Endodermal cell (in vitro differentiated cells): ENCODE measurements at regions not wholly inside any gene's neighbourhood (a gene's known extent, or its start where the extent isn't known, plus 50 kb on each side); places are given as distances from the start of the nearest gene placed in this dataset.

Experiments
- DNase-seq: peaks from one replicate; pipeline ENCODE4 v3.0.0-alpha.2; 2017
- H3K27ac ChIP-seq: 2 replicates; pipeline ENCODE4 v1.5.1; 2013; ENCODE audit warnings: mild to moderate bottlenecking, low read depth, low read length, moderate library complexity
- H3K27me3 ChIP-seq: 2 replicates; pipeline ENCODE4 v1.6.1; 2013; ENCODE audit warnings: mild to moderate bottlenecking, low read length, moderate library complexity; ENCODE audit not compliant: insufficient read depth, control insufficient read depth, poor library complexity, severe bottlenecking
- H3K36me3 ChIP-seq: 2 replicates; pipeline ENCODE4 v1.7.0; 2013; ENCODE audit warnings: mild to moderate bottlenecking, low read length, moderate library complexity; ENCODE audit not compliant: control insufficient read depth, insufficient read depth
- H3K4me1 ChIP-seq: one replicate; pipeline ENCODE4 v1.7.0; 2013; ENCODE audit warnings: low read length; ENCODE audit not compliant: control insufficient read depth, insufficient read depth
- H3K4me3 ChIP-seq: 2 replicates; pipeline ENCODE4 v1.5.1; 2013; ENCODE audit warnings: mild to moderate bottlenecking, low read length, moderate library complexity
- H3K9ac ChIP-seq: 2 replicates; pipeline ENCODE4 v1.6.1; 2013; ENCODE audit warnings: mild to moderate bottlenecking, low read length, moderate library complexity; ENCODE audit not compliant: poor library complexity, severe bottlenecking; ENCODE audit errors: extremely low read depth
- H3K9me3 ChIP-seq: 2 replicates; pipeline ENCODE4 v1.6.1; 2013; ENCODE audit warnings: mild to moderate bottlenecking, low read length, moderate library complexity; ENCODE audit not compliant: control insufficient read depth
- H3K27ac Mint-ChIP-seq: 2 replicates; pipeline ENCODE4 v1.8.0; 2020; ENCODE audit warnings: mixed read lengths
- H3K27me3 Mint-ChIP-seq: 2 replicates; pipeline ENCODE4 v1.8.0; 2021; ENCODE audit warnings: mild to moderate bottlenecking, mixed read lengths; ENCODE audit not compliant: insufficient read depth
- H3K36me3 Mint-ChIP-seq: 2 replicates; pipeline ENCODE4 v1.8.0; 2020; ENCODE audit warnings: low read depth, mixed read lengths
- H3K4me1 Mint-ChIP-seq: 2 replicates; pipeline ENCODE4 v1.8.0; 2020; ENCODE audit warnings: mixed read lengths
- H3K4me3 Mint-ChIP-seq: 2 replicates; pipeline ENCODE4 v1.8.0; 2020; ENCODE audit warnings: mild to moderate bottlenecking, moderate library complexity, mixed read lengths
- H3K9me3 Mint-ChIP-seq: 2 replicates; pipeline ENCODE4 v1.8.0; 2020; ENCODE audit warnings: mild to moderate bottlenecking, mixed read lengths
- WGBS, 2 experiments: methylation state at CpG; one replicate each; pipeline versions ENCODE4 v1.1.5 to v1.1.7; 2013; ENCODE audit warnings: missing lambda C conversion rate in 2 of 2, mixed read lengths in 1 of 2; ENCODE audit not compliant: insufficient coverage in 1 of 2, insufficient read length in 1 of 2; 5-methylcytosine and 5-hydroxymethylcytosine counted together
- TF ChIP-seq, protein P1 (sequence below): fragments of 200-600 bp; sonication (generic); conservative IDR thresholded peaks from 2 replicates; pipeline ENCODE4 v1.5.0; 2021; ENCODE audit warnings: antibody characterized with exemption, mild to moderate bottlenecking

DNA sequence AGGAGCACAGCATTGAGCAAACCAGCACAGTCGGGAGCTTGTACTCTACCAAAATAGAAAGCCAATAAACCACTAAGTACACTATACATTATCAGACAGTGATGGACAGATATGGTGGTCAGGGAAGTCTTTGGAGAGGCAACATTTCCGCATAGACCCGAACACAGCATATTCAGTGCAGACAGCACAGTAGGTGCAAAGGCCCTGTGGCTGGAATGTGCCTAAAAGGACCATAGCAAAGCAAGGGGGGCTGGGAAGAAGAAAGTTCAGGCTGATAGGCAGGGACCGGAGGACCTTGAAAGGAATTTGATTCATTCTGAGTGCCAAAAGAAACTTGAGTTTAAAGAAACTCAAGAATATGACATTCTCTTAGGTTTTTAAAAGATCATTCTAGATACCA is 92.0 kb upstream of the GALNT2 start:
- 92 to 95% methylated on average over 3 to 4 of the region's 4 CpGs for WGBS, 2 experiments
- H3K27ac Mint-ChIP-seq, result no peak overlapping the region

DNA sequence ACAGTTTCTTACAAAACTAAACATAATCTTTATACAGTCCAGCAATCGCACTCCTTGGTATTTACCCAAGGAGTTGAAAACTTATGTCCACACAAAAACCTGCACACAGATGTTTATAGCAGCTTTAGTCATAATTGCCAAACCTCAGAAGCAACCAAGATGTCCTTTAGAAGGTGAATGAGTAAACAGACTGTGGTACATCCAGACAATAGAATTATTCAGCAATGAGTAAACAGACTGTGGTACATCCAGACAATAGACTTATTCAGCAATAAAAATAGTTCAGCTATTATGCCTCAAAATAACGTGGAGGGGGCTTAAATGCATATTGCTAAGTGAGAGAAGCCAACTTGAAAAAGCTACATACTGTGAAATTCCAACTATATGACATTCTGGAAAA is 87.0 kb upstream of the GALNT2 start:
- Mint-ChIP-seq H3K4me1 (no peaks in the 10 kb centered on the region), H3K27me3 (peaks cover 5% of the 10 kb centered on the region), H3K27ac (no peak overlapping the region), H3K36me3 (no peaks in the 10 kb centered on the region), H3K9me3 (peaks cover 26% of the 10 kb centered on the region), H3K4me3 (no peak overlapping the region)
- TF ChIP-seq, protein P1, sequence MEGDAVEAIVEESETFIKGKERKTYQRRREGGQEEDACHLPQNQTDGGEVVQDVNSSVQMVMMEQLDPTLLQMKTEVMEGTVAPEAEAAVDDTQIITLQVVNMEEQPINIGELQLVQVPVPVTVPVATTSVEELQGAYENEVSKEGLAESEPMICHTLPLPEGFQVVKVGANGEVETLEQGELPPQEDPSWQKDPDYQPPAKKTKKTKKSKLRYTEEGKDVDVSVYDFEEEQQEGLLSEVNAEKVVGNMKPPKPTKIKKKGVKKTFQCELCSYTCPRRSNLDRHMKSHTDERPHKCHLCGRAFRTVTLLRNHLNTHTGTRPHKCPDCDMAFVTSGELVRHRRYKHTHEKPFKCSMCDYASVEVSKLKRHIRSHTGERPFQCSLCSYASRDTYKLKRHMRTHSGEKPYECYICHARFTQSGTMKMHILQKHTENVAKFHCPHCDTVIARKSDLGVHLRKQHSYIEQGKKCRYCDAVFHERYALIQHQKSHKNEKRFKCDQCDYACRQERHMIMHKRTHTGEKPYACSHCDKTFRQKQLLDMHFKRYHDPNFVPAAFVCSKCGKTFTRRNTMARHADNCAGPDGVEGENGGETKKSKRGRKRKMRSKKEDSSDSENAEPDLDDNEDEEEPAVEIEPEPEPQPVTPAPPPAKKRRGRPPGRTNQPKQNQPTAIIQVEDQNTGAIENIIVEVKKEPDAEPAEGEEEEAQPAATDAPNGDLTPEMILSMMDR, result no peak
- H3K9ac ChIP-seq, result no peak overlapping the region
- H3K9me3 ChIP-seq, result no peaks in the 10 kb centered on the region
- DNase-seq, result no peak
- H3K36me3 ChIP-seq, result no peaks in the 10 kb centered on the region
- H3K27ac ChIP-seq, result no peak overlapping the region
- H3K4me3 ChIP-seq, result no peak overlapping the region
- 80% methylated on average over 2 of the region's 2 CpGs; no CpG with 5 or more reads in 1 of the 2 experiments for WGBS, 2 experiments
- no peaks in the 10 kb centered on the region for H3K27me3 ChIP-seq
- H3K4me1 ChIP-seq, result no peaks in the 10 kb centered on the region

More for the DNA sequence above, 92.0 kb upstream of the GALNT2 start:
- H3K9me3 Mint-ChIP-seq, result peaks cover 26% of the 10 kb centered on the region
- H3K4me1 Mint-ChIP-seq, result no peaks in the 10 kb centered on the region
- Histone ChIP-seq H3K4me3 (no peak overlapping the region), H3K9me3 (no peaks in the 10 kb centered on the region), H3K9ac (no peak overlapping the region), H3K27me3 (no peaks in the 10 kb centered on the region), H3K36me3 (no peaks in the 10 kb centered on the region), H3K27ac (no peak overlapping the region), H3K4me1 (no peaks in the 10 kb centered on the region)
- H3K4me3 Mint-ChIP-seq, result no peak overlapping the region
- H3K27me3 Mint-ChIP-seq, result no peaks in the 10 kb centered on the region
- TF ChIP-seq, protein P1, result no peak
- H3K36me3 Mint-ChIP-seq, result no peaks in the 10 kb centered on the region
- no peak for DNase-seq

DNA sequence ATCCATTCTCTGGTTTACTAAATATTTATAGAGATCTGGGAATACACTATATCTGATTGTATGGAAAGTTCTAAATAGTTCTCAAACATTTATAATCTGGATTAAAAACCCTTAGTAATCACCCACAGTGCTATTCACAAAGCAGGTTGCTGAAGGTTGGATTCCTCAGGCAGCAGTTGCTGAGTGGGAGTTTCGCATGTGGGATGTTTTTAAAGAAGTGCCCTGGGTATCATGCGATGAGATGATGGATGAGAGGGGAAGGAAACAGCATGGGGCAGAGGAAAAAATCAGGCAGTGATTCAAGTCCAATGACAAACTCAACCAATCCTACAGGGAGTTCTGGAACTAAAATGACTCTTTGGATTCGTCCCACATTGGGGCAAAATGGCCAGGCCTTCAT is 85.3 kb upstream of the GALNT2 start:
- Histone ChIP-seq H3K27ac (no peak overlapping the region), H3K36me3 (no peaks in the 10 kb centered on the region), H3K27me3 (no peaks in the 10 kb centered on the region), H3K4me3 (no peak overlapping the region), H3K9ac (no peak overlapping the region), H3K4me1 (no peaks in the 10 kb centered on the region), H3K9me3 (no peaks in the 10 kb centered on the region)
- H3K36me3 Mint-ChIP-seq, result no peaks in the 10 kb centered on the region
- H3K4me3 Mint-ChIP-seq, result no peak overlapping the region
- peaks cover 5% of the 10 kb centered on the region for H3K27me3 Mint-ChIP-seq
- no peak overlapping the region for H3K27ac Mint-ChIP-seq
- TF ChIP-seq, protein P1, result no peak
- no peak for DNase-seq
- no peaks in the 10 kb centered on the region for H3K4me1 Mint-ChIP-seq
- peaks cover 13% of the 10 kb centered on the region for H3K9me3 Mint-ChIP-seq
- 90 to 100% methylated on average over 1 to 3 of the region's 3 CpGs for WGBS, 2 experiments
